ELF-1 (cell line): ENCODE measurements at regions not wholly inside any gene's neighbourhood (a gene's known extent, or its start where the extent isn't known, plus 50 kb on each side); places are given as distances from the start of the nearest gene placed in this dataset.
A peak's percentile ranks its signal among the peaks of the same experiment; 100 is the strongest.

ENCODE experiments used
- DNase-seq: peaks from one replicate; pipeline ENCODE4 v3.0.0-alpha.2; 2016; ENCODE audit warnings: low read depth, low spot score

DNA sequence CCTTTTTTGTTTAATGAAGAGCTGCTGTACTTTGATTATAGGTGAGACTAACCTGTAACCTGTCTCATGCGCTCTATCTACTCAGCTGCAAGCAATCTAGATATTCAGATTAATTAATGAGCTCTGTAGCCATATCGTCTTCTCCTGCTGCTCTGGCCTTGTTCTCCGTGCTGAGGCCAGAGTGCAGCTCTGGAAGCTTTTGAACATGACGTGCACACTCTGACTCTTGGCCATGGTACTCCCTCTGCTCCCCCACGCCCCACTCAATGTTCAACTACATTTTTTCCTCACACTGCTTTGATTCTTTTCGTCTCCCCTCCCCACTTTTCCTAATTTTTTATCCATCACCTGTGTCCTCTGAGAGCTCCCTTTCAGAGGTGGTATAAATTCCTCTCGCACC, 751.8 kb downstream of the FGF9 start:
- DNase-seq = no peak

DNA sequence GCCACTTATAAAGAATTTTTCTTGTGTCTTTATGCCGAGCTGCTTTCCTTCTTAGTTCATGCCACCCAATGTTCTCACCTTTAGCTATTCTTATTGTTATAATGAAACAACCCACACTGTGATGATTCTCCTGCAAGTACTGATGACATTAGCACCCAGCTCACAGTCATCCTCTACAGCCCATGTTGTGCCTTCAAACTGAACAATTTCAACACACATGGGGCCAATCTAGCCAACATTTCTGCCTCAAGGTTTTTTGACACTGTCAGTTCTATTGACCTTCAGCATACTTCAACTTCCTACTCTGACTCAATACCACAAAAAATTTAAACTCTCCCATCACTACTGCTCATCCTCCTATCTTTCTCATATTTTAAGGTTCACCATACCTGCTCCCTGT, 752.4 kb downstream of the FGF9 start:
- DNase-seq = no peak

DNA sequence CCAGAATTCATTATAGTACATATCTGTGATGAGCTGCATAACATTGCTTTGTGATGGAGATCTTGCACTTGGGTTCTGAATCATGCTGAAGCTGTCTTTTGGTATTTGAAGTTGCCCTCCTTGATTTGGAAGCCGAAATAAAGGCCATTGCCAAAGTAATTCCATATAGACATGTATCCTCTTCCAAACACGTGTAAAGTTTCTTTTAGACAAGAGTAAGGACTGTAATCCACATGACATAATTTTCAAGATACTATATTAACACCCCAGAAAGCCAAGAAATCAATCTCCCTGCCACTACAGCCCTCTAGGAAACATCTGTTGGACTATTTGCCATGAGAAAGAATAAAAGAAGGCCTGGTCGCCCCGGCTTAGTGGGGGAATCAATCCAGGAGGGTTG, 754.2 kb downstream of the FGF9 start:
- DNase-seq = no peak

DNA sequence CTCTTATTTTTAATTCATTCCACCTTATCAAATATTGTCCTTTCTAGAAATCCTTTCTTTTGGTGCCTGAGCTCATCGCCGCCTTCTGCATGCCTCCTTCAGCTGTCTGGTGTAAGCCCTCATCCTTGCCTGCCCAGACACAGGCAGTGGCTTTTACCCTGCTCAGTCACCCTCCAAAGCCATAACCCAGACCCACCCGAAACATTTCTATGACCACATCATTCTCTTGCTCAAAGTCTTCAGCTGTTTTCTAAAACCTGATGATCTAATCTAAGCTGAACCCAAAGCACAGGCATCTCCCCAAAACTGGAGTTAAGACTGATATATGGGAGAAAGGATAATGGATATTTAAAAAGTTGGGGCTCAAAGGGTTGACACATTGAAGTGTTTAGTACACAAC, 753.7 kb upstream of the SGCG start:
- DNase-seq = no peak

DNA sequence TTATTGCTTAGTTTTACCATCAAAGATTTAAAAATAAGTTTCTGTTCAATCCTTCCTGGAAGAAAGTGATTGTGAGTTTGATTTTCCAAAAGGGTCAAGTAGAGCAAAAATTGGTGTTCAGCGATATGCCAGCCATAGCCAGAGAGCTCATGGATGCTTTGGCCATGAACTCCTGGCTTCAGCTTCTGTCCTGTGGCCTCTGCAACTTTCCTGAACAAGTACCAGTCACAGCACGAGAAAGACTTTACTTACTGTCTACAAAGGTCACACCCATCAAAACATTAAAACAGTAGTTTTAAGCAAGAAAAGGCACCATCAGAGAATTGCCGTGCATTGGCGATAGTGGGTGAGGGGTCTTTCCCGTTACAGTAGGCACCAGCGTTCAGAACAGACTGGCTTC, 753.0 kb upstream of the SGCG start:
- DNase-seq = no peak

DNA sequence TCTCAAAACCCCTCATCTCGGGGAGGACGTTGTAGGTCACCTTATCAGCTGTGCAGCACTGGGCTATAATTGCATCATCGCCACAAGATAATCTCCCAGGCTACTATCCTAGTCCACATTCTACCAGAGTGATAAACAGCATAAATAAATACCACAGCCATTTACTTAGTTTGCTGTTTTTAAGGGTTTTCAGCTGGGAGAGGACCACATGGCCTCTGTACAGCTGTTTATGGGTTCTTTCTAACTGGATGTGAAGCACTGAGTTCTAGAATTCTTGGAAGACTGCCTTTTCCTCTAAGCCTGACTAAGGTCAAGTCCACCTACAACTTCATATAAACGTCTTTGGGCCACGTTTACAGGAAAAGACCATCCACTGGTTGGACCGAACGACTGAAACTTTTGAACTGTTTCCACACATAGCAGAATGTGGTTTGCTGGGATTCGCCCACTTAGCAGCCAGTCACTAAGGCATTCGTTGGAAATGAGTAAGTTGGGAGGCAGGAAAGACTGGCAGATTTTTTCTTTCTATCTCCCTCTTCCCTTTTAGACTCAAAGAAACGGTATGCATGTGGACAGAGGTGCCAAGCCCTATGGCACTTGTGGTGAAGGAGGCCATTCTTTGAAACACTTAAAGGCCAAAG, 752.5 kb upstream of the SGCG start:
- peak; percentile 3 for DNase-seq

DNA sequence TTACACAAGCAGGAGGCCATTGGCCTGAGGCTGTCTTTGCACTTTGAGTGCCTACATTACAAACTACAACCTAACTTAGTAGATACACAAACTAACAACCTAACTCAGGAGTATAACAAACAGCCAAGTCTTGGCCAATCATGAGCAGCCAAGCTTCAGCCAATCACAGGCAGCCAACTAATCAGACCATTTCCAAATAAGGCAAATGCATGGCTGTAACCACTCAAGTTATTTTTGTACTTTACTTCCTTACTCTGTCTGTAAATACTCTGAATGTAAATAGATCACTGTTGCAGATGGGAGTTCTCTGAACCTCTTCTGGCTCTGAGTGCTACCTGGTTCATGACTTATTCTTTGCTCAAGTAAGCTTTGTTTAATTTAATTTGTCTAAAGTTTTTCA, 748.1 kb upstream of the SGCG start:
- no peak for DNase-seq

DNA sequence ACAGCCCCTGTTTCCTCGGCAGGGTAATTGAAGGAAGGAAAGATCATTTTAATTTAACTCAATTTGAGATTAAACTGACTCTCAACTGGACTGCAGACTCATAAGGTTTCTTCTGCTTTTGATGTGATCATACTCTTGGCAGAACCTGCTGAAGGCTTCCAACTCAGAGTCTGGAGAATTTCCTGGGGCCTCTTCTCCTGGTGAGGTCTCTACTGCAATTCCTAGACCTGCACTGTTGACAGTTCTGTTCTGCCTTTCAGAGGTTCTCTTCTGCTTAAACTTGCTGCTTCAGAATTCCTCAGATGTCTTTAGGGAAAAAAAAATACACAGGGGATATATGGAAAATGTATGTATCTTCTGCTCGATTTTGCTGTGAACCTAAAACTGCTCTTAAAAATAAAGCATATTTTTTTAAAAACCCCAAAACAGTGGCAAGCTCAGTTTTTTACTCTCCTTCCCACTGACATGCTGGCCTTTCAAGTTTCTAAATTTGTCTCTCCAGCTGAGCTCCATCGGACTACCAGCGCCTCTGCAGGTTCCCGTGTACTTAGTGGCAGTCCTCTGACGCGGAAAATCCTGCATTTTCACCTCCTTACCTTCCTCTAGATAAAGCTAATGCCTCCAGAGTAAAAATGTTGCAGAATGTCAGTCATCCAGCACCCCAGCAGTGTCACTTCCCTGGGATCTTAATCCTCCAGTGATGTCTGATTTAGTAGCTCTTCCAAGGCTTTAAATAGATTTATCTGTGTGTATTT, 733.5 kb upstream of the SGCG start:
- peak; percentile 20 for DNase-seq

DNA sequence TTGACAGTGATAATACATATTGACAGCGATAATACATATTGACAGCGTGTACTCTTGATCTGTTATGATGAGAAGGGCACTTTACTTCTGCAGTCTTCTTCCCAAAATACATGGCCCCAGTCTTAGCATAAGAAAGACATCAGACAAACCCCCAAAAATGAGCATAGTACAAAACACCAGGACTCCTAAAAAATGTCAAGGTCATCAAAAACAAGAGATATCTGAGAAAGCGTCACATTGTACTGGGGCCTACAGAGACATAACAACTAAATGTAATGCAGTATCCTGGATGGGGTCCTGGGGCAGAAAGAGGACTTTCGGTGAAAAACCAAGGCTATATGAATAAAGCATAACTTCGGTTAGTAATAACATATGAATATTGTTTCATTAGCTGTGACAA, 731.5 kb upstream of the SGCG start:
- DNase-seq = no peak

DNA sequence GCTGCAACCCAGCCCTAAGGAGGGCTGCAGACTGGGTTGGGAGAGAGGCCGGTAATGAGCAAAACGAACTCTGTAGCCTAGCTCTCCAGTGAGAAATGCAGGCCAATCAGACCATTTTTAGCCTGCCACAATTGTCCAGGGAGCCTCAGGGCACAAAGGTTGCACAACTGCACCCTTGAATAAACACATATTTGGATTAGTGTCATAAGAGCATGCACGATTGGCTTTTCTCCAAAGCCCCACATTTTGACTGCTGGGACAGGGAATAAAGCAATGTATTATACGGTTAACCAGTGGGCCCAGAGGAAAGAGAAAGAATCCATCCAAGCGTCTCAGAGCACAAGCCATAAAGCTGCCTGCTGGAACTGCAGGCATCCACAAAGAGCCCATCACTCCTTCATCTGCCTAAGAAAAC, 729.4 kb upstream of the SGCG start:
- DNase-seq = no peak

DNA sequence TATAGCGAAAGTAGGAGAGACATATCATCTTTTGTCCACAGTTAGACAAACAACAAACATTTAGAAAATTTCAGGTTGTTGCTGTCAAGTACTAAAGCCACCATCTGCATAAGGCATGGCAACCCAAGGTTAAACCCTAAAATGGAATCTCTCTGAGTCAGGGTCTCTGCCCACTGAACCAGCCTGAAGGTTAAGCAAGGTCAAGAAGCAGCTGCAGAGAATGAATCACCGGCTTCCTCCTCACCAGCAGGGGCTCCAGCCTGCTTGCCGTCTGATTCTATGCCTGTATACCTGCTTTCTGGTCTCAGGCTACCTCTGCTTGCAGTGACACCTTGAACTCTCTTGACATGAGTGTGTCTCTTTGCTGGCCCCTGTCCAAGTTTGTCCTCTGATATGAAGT, 726.2 kb upstream of the SGCG start:
- DNase-seq = peak; percentile 27

DNA sequence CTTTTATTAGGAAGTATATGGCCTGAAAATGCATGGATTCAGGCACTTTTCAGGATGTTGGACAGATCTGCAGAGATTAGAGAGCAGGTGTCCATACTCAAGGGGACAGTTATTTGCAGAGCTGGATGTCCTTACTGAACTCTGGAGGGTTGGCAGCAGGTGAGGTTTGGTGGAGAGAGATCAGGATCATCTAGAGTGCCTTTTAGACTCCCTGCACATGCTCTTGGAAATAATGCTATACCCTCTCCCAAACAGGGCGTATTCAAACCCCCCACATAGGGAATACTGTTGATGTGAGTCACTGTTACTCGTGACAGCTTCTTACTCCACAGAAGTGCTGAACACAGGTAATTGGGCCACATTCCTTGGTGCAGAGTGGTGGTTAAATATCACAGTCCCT, 725.7 kb upstream of the SGCG start:
- no peak for DNase-seq

DNA sequence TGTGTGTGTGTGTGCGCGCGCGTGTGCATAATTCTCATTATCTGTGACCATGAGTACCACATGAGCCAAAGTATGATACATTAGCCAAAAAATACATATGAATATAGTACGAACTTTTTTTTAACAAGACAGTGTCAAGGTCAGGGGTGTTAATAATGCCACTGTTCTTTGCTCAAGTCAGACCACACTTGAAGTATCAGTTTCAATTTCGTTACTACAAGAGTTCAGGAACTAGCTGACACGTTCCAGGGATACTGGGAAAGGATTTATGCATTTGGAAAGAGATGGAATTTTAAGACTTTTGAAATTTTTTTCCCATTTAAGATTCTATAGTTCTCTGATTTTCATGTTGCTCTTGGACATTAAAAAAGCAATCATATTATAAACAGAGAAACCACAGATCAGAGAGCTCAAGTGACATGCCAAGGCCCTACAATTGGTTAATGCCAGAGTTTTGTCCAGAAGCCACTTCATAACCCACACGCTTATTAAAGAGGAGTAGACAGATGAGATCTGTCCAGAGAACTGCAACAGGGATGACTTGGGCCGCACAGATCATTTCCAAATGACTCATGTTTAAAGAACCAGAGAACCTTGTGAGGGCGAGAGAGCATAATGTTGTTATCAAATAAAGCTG, 718.8 kb upstream of the SGCG start:
- no peak for DNase-seq

DNA sequence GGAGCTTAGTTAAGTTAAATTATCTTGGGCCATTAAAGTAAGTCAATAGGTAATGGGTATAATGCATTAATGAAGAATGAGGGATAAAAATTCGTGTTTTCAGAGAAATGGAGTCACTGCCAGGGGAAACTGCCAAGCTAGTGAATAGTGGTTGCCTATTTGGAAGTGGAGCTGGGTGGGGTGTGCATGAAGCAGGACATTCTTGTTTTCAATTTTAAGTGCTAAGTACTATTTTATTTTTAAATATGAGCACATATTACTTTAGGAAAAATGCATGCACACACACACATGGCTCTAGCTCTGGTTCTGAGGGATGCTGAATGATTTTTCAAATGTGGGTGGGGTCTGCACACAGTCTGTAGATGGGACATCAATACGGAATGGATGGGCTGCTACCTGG, 717.7 kb upstream of the SGCG start:
- DNase-seq = no peak

DNA sequence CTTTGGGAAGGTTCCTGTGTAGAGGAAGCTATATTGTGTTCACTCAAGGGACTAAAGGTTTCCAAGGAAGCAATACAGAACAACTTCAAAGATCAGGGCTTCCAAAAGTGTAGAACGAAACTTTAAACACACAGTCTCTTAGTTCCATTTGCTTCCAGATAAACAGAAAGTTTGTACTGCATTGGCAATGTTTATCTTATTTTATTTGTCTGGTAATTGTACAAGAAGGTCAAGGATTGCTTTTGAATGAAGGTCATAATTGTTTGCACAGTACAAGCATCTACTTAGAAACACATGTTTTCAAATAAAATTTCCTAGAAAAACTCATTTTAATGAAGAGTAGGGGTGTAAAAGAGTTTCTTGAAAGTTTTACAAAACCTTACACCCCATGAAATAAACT, 712.7 kb upstream of the SGCG start:
- no peak for DNase-seq

DNA sequence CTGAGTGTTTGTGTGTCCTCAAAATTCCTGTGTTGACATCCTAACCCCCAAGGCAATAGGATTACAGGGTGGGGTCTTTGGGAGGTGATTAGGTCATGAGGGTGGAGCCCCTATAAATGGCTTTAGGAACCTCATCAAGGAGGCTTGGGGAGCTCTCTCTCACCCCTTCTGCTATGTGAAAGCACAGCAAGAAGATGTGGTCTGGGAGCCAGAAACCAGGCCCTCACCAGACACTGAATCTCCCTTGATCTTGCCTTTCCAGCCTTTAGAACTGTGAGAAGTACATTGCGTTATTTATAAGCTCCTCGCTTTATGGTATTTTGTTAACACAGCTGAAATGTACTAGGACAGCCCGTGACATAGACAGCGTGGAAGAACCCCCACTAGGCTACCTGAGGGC, 712.0 kb upstream of the SGCG start:
- DNase-seq = no peak

DNA sequence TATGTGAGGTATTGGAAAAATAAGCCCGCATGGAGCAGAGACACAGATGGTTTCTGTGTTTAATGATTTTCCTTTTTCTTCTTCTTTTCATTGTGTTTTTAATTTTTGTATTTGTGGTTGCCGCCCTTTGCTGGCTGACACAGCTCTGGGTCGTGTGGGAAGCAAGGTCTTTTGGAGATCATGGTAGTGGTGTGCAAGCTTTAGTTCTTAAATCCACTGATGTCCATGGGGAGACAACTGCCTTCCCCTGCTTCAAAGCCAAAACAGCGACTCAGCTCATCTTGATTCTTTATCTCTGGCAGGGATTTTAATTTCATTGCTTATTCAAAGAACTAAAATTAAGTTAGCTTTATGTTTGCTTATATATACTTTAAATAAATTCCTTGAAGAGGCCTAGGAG, 711.3 kb upstream of the SGCG start:
- DNase-seq = no peak

DNA sequence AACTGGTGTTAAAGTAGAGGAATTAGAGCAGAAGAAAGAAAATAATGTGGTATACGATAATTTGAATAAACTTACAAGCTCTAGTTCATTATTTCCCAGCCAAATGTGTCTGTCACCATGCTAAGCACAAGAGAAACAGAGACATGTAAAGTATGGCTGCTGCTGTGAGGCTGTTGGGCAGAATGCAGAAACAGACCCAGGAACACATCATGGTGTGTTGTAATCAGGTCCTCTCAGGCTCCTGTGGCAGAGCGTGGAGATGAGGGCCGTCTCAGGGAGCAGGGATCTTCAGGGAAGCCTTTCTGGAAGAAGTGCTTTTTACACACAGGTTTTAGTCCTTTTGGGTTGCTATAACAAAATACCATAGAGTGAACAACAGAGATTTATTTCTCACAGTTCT, 710.7 kb upstream of the SGCG start:
- no peak for DNase-seq

DNA sequence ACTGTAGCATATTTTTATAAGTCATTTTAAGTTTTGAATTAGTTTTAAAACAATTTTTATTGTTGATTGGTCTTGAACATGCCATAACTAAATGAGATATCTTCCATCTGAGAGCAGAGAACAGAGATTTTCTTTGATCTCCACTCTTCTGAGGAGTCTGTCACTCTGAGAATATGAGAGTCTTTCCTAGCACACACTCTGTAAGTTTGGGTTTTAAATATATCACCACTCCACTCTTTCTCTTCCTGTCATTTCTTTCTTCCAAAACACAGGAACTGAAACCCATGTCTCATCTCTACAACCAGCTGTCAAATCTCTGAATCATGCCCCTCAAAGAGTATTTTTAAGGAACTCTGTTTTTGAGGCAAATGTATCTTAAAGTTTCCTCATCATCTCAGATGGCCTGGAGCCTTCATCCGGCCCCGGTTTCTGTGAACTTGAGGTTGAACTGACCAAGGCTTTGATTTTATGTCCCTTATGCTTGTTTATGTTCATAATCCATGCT, 698.2 kb upstream of the SGCG start:
- no peak for DNase-seq

DNA sequence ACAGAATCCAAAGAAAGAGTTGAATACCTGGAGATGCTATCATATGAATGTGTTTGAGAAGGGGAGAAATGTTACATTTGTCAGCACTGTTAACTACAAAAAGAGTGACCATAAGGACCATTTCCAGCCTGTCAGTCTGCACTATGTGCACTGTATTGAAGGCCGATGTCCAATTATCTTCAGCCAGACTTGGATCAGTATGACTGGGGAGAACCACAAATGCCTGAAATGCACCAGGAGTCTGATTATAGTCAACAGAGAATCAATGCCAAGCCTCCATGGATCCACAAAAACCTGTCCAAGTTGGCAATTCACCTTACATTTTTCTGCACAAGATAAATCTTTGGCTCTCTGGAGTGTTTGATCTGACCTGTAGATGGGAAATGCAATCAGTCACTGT, 697.5 kb upstream of the SGCG start:
- DNase-seq = no peak

DNA sequence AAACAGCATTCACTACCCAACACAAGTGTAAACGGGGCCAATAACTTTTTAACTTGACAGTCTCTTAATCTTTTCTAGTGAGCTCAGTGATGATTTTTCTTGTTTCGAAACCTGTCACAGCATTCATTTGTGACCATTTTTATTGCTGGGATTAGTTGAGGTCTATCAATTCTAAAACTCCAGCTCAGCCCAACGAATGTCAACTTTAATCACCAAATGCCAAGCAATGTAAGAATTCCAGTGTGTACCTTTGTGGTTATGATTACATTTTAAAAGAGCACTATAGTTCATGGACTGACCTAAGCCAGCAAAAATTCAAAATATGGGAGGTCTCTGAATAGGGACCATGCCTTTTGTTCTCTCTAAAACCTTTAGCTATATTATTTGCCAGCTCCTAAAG, 694.3 kb upstream of the SGCG start:
- no peak for DNase-seq

DNA sequence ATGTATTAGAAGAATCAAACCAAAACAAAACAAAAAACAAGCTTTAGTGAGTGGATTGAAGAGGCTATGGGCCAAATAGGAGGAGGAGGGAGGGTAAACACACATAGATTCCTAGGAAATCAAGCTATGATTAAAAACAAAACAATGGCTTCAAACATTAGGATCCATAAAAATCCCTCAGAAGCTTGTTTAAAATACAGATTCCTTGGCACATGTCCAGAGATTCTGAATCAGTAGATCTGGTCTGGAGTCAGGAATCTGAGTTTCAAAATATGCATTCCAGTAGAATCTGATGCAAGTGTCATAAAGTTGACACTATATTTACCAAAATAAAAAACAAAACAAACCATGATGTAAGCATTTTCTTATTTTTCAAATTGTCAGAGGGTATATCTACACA, 692.8 kb upstream of the SGCG start:
- no peak for DNase-seq

DNA sequence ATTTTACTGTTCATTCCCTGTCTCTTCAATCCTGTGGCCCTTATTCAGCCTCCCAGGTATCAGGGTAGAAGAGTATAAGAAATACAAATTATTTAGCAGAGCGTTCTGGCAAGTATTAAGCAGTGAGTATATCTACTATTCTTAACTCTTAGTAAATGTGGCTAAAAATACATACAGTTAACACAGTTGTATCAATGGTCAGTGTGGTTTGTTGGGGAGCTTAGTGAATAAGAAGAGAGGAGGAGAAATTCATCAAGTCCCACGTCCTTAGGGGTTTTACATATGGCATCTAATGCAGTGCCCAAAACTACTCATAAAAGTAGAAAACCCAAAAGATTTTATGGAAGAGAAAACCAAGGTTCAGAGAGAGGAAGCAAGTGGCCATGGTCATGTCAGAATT, 691.0 kb upstream of the SGCG start:
- no peak for DNase-seq
